ENCODE measurements at regions not wholly inside any gene's neighbourhood (a gene's known extent, or its start where the extent isn't known, plus 50 kb on each side); places are given as distances from the start of the nearest gene placed in this dataset.
A peak's percentile ranks its signal among the peaks of the same experiment; 100 is the strongest.

DNA sequence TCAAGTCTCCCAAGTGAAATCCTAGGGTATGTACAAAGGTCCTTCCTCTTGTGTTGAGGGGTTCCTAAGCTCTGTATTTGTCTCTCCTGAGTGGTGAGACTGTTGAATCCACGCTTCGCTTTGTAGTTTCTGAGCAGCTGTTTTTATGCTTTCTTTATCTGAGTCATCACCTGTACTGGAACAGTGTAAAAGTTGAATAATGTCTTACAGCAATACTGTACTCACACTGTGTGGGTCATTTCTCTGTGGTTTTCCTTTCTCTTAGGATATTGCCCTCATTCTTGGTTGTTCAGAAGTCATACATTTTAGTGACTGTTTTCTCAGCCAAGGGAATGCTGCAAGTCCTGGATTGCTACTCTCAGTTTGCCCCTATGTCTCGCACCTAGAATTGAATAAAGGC, 1596.6 kb downstream of the SLITRK5 start:
- no peak for DNase-seq

GRCh38 chr13:89269737-89270136, 1598.6 kb downstream of the SLITRK5 start:
- no peak for DNase-seq

DNA sequence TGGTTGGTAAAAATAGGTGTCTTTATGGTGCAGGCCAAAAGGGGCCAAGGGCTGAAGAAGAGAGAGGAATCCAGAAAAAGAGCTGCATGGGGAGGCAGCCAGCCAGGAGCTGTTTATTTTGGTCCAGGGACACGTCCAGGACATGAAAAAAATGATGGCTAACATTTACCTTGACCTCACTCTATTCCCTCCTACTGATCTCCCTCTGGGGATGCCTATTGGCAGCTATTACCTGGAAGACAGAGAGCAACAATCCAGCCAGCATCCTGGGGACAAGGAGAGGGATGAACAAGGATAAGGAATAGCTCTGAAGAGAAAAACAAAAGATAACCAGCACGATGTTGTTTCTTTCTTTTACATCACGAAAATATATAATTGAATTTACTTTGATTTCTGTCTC, 1599.6 kb downstream of the SLITRK5 start:
- DNase-seq = no peak

DNA sequence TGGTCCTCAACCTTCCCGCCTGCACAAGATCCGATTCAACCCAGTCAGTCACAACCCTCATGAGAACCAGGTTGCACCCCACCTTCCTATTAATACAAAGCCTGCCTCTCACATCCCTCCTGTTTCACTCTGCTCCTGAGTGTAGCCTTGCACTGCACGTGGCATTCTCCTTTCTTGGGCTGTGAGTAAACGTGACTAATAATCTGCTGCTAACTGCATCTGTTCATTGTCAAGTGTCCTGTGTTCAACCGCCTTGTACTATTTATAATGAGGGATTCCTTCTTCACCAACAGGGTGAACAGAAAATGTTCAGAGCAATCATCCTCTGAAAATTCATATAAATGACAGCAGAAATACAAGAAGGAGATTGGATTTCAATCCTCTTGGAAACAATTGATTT, 1608.2 kb downstream of the SLITRK5 start:
- DNase-seq = no peak

DNA sequence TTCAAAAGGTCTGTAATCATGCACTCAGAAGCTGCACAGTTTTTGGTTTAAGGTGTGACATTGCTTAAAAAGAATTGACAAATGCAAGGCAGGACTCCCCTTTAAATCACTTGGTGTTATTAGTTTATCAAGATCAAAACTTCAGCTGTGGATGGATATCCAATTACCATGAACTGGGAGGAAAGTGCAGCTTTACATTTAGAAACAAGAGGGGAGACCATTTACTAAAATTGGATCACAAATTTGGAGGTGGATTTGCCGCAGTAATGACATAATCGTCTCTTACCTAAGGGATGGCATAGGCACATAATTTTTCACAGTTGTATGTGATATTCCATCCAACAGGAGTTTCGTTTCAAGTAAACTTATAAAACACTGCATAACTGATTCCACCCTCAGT, 1610.2 kb downstream of the SLITRK5 start:
- no peak for DNase-seq

DNA sequence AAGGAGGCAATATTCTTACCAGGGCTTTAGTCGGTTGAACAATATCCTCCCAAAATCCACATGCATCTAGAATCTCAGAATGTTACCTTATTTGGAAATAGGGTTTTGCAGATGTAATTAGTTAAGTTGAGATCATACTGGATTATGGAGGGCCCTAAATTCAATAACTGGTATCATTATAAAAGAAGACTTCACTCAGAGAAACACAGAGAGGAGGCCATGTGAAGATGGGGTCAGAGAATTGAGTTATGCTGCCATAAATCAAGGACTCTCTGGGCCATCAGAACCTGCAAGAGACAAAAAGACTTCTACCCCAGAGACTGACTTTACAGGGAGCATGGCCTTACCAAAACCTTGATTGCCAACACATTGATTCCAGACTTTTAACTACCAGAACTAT, 1611.1 kb downstream of the SLITRK5 start:
- no peak for DNase-seq

GRCh38 chr13:89287381-89287780, 1616.2 kb downstream of the SLITRK5 start:
- no peak for DNase-seq

DNA sequence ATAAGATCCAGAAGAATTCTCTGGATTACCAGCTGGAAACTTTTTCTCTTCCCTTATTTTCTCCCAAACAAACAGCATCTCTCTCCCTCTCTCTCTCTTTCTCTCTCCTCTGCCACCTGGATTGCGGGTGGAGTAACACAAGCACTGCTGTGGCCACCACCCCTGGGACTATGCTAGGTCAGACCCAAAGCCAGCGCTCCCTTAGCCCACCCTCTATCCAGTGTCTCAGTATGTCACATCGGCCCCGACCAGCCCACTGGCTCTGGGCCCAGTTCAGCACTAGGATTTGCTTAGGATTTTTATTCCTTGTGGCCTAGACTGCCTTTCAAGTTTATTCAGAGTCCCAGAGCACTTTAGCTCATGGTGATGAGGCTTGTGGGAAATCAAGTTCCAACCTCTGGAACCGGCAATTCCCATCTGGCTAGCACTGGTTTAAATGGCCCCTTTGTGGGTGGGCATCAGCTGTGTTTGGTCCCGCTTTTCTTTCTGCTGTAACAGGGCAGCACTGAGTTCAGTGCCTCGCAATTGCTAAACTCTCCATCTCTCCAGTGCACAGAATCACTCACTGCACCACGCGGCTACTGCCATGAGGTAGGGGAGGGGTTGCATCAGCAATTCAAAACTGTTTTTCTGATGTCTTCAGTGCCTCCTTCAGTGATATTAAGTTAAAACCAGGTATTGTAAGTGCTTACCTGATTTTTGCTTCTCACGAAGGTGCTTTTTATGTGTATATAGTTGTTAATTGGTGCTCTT, 1623.1 kb downstream of the SLITRK5 start:
- no peak for DNase-seq

GRCh38 chr13:89307278-89307677, 1636.1 kb downstream of the SLITRK5 start:
- no peak for DNase-seq

DNA sequence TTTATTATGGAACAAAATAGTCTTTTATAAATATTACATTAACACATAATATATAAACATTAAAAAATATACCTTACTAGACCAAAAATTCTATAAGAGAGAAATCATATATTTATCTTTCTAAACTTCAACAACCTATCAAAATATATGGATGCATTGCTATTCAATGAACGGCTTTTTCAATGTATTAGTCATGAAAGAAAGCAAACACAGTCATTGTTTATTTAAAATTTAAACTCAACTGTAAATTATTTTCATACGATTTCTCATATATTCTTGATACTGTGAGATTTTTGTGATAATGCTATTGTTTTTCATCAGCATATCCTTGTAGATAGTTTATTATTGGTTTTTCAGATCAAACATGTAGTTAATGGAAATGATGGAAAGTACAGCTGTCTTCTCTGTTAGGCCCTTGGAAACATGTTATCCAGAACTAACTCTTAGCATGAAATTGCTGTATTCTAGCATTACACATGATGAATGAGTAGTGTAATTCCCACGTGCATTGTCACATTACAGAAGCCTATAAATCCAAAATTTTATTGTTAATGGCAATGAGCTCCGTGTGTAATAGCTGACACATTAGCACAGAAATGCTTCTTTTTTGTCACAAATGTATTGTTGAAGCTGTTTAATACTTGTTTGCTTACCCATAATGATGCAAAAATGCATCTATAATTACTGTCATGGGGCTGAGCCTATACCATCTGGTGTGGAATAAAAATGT, 1639.9 kb downstream of the SLITRK5 start:
- no peak for DNase-seq

- DNase-seq = no peak
These were observed 1644.1 kb downstream of the SLITRK5 start for GRCh38 chr13:89315287-89315686.

DNA sequence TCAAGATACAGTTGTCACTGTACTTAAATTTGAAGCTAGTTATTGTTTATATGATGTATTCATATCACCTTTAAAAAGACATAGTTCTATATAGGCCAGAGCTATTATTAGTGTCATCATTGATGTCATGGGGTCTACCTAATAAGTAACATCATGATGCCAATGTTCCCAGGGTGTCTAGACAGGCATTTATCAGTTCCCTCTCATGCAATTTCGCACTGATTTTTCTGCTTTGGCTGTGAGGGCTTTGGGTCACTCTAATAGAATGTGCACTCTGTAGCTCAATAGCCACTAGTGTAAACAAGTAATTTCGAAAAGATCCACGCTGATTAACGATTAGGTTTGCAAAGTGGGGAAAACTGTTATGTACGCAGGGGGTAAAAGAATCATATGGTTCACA, 1651.3 kb downstream of the SLITRK5 start:
- no peak for DNase-seq

DNA sequence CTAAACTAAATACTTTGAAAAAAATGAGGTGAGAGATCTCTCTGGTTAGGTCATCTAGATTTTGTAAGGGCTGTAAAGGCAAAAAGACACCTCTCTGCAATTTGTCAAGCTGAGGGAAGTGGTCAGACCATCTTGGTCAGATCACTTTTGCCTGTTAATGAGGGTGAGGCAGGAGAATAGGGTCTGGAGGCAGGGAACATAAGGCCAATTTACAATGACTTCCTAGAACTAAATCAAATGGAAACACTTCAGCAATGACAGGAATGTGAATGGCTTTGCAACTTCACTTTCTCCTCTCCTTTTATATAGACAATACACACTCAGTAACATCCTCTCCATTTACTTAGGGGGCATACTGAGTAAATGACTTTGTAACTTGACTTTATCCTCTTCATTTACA, 1653.4 kb downstream of the SLITRK5 start:
- DNase-seq = no peak

- DNase-seq = no peak
These were observed 1672.0 kb downstream of the SLITRK5 start for GRCh38 chr13:89343165-89343564.

DNA sequence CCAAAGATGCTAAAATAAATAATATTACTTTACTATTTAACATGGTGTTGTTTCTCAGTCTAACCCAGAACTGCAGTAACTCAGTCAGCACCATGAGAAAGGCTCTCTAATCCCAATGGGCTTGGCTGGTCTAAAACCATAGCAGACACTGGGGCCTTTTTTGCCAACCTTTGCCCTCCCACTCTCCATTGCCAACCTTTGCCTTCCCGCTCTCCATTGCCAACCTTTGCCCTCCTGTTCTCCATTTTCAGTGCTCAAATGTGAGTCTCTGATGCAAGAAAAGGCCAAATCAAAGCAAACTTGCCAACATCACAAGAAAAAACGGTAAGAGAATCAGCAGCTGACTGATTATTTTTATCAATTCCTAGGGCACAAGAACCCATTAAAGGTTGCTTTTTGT, 1681.2 kb downstream of the SLITRK5 start:
- DNase-seq = no peak

- no peak for DNase-seq
These were observed 1690.7 kb downstream of the SLITRK5 start for GRCh38 chr13:89361909-89362308.

GRCh38 chr13:89363144-89363543, 1692.0 kb downstream of the SLITRK5 start:
- DNase-seq = no peak

GRCh38 chr13:89372193-89372592, 1701.0 kb downstream of the SLITRK5 start:
- DNase-seq = no peak

GRCh38 chr13:89375839-89376238, 1704.7 kb downstream of the SLITRK5 start:
- DNase-seq = peak; percentile 44

GRCh38 chr13:89380101-89380500, 1708.9 kb downstream of the SLITRK5 start:
- no peak for DNase-seq

DNA sequence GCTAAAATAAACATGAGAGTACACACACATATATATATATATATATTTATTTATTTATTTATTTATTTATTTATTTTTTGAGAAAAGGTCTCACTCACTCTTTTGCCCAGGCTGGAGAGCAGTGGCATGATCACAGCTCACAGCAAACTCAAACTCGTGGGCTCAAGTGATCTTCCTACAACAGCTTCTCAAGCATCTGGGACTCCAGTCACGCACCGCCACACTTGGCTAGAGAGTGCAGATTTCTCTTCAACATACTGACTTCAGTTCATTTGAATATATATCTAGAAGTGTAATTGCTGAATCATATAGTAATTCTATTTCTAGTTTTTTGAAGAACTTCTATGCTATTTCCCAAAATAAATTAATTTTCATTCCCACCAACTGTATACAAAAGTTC, 1711.8 kb downstream of the SLITRK5 start:
- DNase-seq = no peak

DNA sequence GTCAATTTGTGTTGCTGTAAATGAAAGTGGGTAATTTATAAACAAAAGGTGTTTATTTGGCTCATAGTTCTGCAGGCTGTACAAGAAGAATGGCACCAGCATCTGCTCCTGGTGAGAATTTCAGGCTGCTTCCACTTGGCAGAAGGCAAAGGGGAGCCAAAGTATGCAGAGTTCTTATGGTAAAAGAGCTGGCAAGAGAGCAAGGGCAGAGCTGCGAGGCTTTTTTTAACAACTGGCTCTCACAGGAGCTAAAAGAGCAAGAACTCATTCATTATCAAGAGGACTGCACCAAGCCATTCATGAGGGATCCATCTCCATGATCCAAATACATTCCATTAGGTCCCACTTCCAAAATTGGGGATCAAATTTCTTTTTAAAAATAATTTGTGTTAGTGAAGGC, 1712.7 kb downstream of the SLITRK5 start:
- no peak for DNase-seq

DNA sequence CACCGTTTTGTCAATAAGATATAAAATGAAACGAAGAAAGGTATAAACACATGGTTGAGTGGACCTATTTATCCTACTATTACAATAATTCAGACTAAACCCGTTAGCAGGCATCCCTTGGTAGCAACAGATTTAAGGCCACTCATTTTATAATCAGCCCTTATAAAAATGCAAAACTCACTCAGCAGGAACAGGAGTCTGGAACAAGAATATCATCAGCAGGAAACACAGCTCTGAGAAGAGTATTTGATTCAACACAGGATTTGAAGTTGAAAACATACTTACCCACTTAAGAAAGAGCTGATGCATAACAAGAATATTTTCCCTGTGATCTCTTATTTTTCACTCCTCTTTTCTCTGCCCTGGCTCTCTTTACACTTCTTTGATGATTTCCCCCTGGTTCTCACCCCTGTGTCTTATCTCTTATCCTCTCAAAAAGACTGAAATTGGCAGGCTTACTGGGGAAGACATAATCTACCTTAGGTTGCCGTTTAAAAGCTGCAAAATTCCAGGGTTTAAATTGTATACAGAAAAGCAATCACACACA, 1722.7 kb downstream of the SLITRK5 start:
- no peak for DNase-seq

- DNase-seq = no peak
These were observed 1730.1 kb downstream of the SLITRK5 start for GRCh38 chr13:89401264-89401675.

Measured in right forelimb (tissue), 1 donor.